Fibroblast of skin of abdomen (primary cell): ENCODE measurements at regions not wholly inside any gene's neighbourhood (a gene's known extent, or its start where the extent isn't known, plus 50 kb on each side); places are given as distances from the start of the nearest gene placed in this dataset.

Experiments used
- DNase-seq: peaks from one replicate; pipeline ENCODE4 v3.0.0-alpha.2; 2013

GRCh38 chr6:167049275-167049674 is 50.1 kb downstream of the CEP43 start:
- DNase-seq: no peak

GRCh38 chr6:167050903-167051302 is 51.7 kb downstream of the CEP43 start:
- no peak for DNase-seq

- no peak for DNase-seq
Observed at GRCh38 chr6:167053895-167054530, 54.8 kb downstream of the CEP43 start.

- DNase-seq: no peak
Observed at GRCh38 chr6:167054987-167055386, 55.8 kb downstream of the CEP43 start.

- no peak for DNase-seq
Observed at GRCh38 chr6:167056370-167056769, 57.2 kb downstream of the CEP43 start.

GRCh38 chr6:167058261-167058660 is 59.1 kb downstream of the CEP43 start:
- DNase-seq: peak; percentile 1
